ENCODE measurements at regions not wholly inside any gene's neighbourhood (a gene's known extent, or its start where the extent isn't known, plus 50 kb on each side); places are given as distances from the start of the nearest gene placed in this dataset.

DNA sequence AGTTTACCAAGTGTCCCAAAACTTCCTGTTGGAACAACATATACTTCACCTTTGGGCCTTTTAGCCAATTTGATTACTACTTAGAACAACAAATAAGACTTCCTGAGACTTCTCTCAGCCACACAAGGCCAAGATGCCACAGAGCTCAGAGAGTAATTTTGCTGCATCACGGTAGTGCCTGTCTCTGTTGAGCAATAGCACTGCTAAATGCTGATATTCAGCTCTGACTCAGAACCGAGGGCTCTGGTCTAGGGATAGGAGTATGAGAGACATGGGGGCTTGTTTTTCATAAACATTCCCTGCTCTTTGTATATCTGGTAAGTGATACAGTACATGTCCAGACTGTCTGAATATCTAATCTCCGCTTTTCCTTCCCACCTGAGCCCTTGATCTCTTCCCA lies 260.4 kb upstream of the ARHGAP20 start:
- no peak for TF ChIP-seq EZH2 (IDR thresholded peaks at IDR 0.05)
- TF ChIP-seq POLR2AphosphoS5 (IDR thresholded peaks at IDR 0.05; ENCODE audit: borderline replicate concordance, low read depth, low read length): no peak
- no peak for TF ChIP-seq FOXP2 (optimal IDR thresholded peaks at IDR 0.05; ENCODE audit: control extremely low read depth, extremely low read length, insufficient read depth)

Data from SK-N-MC (cell line).